ENCODE measurements at regions not wholly inside any gene's neighbourhood (a gene's known extent, or its start where the extent isn't known, plus 50 kb on each side); places are given as distances from the start of the nearest gene placed in this dataset.

- TF ChIP-seq CTCF (IDR thresholded peaks at IDR 0.05; ENCODE audit: low read length) (no peak), EZH2 (IDR thresholded peaks at IDR 0.05; ENCODE audit: borderline replicate concordance, low read length) (no peak)
These were observed 982.3 kb downstream of the GATA3 start for GRCh38 chr10:9036711-9037204.
